HG03135 (cell line): ENCODE measurements at regions not wholly inside any gene's neighbourhood (a gene's known extent, or its start where the extent isn't known, plus 50 kb on each side); places are given as distances from the start of the nearest gene placed in this dataset.

Experiments used
- ATAC-seq: cut with Tn5 transposase; IDR thresholded peaks from one replicate; pipeline ENCODE4 v1.9.1; 2021; ENCODE audit warnings: mild to moderate bottlenecking, moderate library complexity; ENCODE audit not compliant: unreplicated experiment

DNA sequence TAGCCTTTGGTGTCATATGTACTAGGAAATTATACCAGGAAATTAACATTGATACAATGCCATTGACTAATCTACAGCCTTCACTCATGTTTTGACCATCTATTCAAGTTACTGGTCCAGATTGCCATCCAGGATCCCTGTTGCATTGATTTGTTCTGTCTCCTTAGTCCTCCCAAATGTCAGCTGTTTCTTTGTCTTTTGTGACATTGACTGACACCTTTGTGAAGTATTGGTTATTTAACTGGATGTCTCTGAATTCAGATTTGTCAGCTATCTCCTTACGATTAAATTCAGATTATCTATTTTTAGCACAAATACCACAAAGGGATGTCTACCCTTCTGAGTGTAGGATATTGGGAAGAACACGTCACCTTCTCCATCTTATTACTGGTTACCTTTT, 73.7 kb upstream of the CTNND2 start:
- no peak for ATAC-seq

DNA sequence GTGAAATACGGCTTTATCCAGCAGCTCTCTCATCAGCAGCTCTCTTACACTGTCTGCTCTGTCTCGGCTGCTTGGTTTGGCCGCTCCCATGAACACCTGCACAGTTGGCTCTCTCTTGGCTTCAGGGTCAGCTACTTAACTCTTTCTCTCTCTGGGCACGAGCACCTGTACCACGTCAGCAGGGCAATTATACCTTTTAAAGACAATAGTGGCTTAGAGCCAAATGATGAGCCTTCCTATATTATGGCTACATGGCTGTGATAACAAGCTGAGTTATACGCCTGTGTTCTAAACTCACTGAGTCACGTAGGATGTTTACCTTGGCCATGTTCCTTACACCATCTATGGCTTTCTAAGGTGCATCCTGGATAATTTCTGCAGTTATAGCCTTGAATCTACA, 69.2 kb upstream of the CTNND2 start:
- ATAC-seq = no peak

DNA sequence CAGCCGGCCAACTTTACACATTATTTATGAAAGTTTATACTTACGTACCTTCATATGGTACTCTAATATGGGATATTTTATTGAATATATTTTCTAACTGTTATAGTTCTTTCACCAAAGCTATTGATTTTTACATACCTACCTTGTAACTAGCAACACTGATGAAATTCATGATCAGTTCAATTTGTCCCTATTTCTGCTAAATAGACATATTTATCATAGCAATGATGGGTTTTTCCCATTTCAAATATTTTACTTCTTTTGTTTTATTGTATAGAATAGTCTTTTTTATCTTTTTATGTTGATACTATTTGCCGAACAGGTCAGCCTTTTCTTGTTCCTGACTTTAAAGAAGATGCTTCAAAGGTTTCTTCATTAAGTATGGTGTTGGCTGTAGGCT, 59.0 kb upstream of the CTNND2 start:
- no peak for ATAC-seq

DNA sequence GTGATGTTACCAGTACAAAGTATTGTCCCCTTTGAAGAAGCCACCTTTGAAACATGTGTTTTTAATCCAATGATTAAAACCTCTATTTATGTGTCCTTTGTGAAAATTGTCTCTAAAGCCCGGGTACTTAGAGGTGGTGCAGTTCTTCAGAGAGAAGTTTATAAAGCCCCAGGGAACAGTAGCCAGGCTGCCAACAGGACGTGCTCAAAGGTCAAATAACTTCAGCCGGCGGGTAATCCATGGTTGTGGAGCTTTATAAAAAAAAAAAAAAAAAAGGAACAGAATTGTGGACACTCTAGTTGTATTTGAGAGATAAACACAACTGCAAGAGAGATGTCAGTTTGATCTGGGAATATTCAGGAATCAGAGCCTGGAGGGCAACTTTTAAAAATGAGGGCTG, 57.9 kb upstream of the CTNND2 start:
- ATAC-seq = no peak

DNA sequence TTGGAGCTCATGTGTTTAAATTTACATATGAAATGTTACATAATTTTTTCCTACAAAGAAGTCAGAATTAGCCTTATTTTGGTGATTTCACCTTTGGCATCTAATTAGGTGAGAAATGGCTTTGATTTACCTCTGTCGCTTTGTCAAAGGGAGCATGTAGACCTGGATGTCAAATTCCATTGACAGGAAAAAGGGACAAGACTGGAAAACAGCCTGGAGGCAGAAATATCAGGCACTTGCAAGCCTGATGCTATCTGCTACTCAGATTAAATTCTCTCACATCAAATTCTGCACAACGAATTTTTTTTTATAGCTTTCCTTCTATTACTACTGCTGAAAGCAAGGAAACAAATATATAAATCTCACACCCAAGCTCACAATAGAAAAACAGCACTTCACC, 54.1 kb upstream of the CTNND2 start:
- ATAC-seq = no peak

DNA sequence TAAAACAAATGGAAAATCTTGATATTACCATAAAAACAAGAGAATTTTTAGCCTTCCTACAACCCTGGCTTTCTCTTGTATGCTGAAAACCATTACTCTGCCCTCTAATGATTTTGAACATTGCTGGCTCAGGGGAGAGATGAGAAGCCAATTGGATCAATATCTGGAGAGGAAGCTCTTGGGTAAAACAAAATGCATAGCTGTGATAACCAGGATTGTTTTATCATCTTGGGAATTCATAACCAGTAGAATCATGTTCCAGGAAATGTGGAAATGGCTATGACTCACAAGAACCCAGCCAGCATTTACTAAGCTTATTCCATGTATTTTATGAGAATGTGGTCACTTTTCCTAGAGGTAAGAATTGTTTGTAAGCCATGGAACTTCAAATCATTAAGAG, 51.1 kb upstream of the CTNND2 start:
- ATAC-seq = no peak
